Adrenal gland (tissue), 9 donors: ENCODE measurements at regions not wholly inside any gene's neighbourhood (a gene's known extent, or its start where the extent isn't known, plus 50 kb on each side); places are given as distances from the start of the nearest gene placed in this dataset.

Source experiments
- DNase-seq, 7 donors: peaks; one replicate each; pipeline ENCODE4 v3.0.0-alpha.2; 2019 to 2020
- H3K27ac ChIP-seq, 5 donors: fragments of 200-600 bp; sonication (generic) in 4 of 5; 1 replicate in 3 of 5; 2 replicates in 2 of 5; pipeline versions ENCODE4 v1.5.1 to v1.8.0; 2016 to 2020; ENCODE audit warnings: mild to moderate bottlenecking in 1 of 5
- H3K27me3 ChIP-seq: fragments of 200-600 bp; 2 replicates; pipeline ENCODE4 v1.8.0; 2021
- H3K36me3 ChIP-seq, 2 donors: fragments of 200-600 bp; replicated peaks in 1 of 2; 1 replicate in 1 of 2; 2 replicates in 1 of 2; pipeline versions ENCODE4 v1.5.1 to v1.8.0; 2018 to 2022
- H3K4me1 ChIP-seq, 2 donors: fragments of 200-600 bp; replicated peaks in 1 of 2; 1 replicate in 1 of 2; 2 replicates in 1 of 2; pipeline versions ENCODE4 v1.5.1 to v1.8.0; 2018 to 2021
- H3K4me3 ChIP-seq, 4 donors: fragments of 200-600 bp; sonication (generic) in 3 of 4; one replicate each; pipeline ENCODE4 v1.5.1; 2016 to 2018
- H3K9me3 ChIP-seq, 3 donors: fragments of 200-600 bp; sonication (generic) in 1 of 3; replicated peaks in 1 of 3; 1 replicate in 2 of 3; 2 replicates in 1 of 3; pipeline versions ENCODE4 v1.5.1 to v1.8.0; 2016 to 2021
- POLR2A ChIP-seq, 2 donors: fragments of 450-650 bp; IDR thresholded peaks; one replicate each; pipeline ENCODE4 v1.6.1; 2017; ENCODE audit warnings: antibody characterized with exemption in 2 of 2, mild to moderate bottlenecking in 2 of 2, moderate library complexity in 1 of 2
- WGBS, 4 donors: extraction: QIAGEN DNeasy Blood & Tissue Kit in 2 of 4; methylation state at CpG; one replicate each; pipeline versions ENCODE4 v1.1.5 to v1.1.7; 2013 to 2017; 5-methylcytosine and 5-hydroxymethylcytosine counted together
- intact Hi-C, 2 donors: fragments of 100-400 bp; cut with DNase I; formaldehyde crosslinking; loops; one replicate each; pipeline versions ENCODE4 v1.14.1 to v1.15.0; 2022 to 2023
- TF ChIP-seq, protein P1 (sequence below), 6 experiments: fragments of 450-650 bp in 4 of 6; fragments of 200-600 bp in 2 of 6; sonication (generic) in 1 of 6; IDR thresholded peaks; 1 replicate in 5 of 6; 2 replicates in 1 of 6; pipeline versions ENCODE4 v1.5.1 to v1.8.0; 2016 to 2021; ENCODE audit warnings: antibody characterized with exemption in 6 of 6, mild to moderate bottlenecking in 2 of 6, moderate library complexity in 1 of 6
- donor health status: healthy with polysubstance abuse.
- donor health status: Bipolar disorder and iron deficiency.
- donor health status: DM: yes; HTN: yes; CAD: no.
- donor health status: DM: no; HTN: no; CAD: no.
- donor health status: DM: no; HTN: no; CAD: no.

DNA sequence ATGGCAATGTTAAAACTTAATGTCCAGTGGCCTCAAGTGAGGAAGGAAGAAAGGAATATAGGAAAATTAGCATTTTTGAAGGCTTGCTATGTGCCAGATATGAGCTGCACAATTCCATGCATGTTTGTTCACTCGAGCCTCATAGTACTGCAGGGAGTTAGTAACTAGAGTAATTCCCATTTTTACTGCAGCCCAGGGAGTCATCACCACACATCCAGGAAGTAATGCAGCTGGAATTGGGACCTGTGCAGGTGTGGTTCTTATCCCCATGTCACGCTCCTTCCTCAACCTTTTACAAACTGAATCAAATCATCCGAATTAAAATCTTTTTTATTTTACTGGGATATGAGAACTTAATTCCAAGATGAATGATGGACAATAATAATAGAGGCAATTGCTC lies 149.5 kb upstream of the MAFB start:
- no peaks in the 10 kb centered on the region for H3K36me3 ChIP-seq
- 65 to 77% (median 70%) methylated on average over 3 of the region's 3 CpGs for WGBS, 4 donors
- peaks cover 4% of the 10 kb centered on the region for H3K27me3 ChIP-seq
- H3K27ac ChIP-seq = no peak overlapping the region
- DNase-seq = no peak
- TF ChIP-seq, protein P1, sequence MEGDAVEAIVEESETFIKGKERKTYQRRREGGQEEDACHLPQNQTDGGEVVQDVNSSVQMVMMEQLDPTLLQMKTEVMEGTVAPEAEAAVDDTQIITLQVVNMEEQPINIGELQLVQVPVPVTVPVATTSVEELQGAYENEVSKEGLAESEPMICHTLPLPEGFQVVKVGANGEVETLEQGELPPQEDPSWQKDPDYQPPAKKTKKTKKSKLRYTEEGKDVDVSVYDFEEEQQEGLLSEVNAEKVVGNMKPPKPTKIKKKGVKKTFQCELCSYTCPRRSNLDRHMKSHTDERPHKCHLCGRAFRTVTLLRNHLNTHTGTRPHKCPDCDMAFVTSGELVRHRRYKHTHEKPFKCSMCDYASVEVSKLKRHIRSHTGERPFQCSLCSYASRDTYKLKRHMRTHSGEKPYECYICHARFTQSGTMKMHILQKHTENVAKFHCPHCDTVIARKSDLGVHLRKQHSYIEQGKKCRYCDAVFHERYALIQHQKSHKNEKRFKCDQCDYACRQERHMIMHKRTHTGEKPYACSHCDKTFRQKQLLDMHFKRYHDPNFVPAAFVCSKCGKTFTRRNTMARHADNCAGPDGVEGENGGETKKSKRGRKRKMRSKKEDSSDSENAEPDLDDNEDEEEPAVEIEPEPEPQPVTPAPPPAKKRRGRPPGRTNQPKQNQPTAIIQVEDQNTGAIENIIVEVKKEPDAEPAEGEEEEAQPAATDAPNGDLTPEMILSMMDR (IDR thresholded peaks at IDR 0.05) = no peak
- TF ChIP-seq POLR2A (IDR thresholded peaks at IDR 0.05) = no peak
- H3K9me3 ChIP-seq = no peaks in the 10 kb centered on the region
- H3K4me1 ChIP-seq = no peaks in the 10 kb centered on the region
- intact Hi-C loops = no loop called here
- no peak overlapping the region for H3K4me3 ChIP-seq

DNA sequence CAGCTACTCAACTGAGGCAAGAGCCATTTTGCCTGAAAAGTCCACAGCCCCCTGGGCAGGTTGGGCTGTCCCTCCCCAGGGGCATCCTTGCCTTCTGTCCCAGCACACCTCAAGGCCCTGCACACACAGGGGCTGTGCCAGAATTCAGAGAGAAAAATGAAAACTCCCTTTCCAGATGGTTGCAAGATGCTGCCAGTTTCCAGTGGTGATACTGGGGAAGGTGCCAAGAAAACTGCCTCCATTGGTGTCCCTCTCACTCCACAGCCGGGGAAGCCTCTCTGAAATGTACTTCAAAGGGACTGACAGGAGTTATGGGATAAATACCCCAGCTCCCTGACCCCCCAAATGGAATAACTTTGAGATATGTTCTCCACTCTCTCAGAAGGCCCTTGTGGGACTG lies 154.2 kb upstream of the MAFB start:
- Histone ChIP-seq H3K36me3 (no peaks in the 10 kb centered on the region), H3K4me1 (no peaks in the 10 kb centered on the region), H3K27me3 (no peaks in the 10 kb centered on the region), H3K27ac (no peak overlapping the region), H3K4me3 (no peak overlapping the region), H3K9me3 (no peaks in the 10 kb centered on the region)
- WGBS, 4 donors = 17 to 58% (median 30%) methylated on average over 1 of the region's 1 CpG
- no peak for TF ChIP-seq POLR2A (IDR thresholded peaks at IDR 0.05)
- TF ChIP-seq, protein P1 (IDR thresholded peaks at IDR 0.05) = no peak
- no peak for DNase-seq
- intact Hi-C loops = no loop called here

DNA sequence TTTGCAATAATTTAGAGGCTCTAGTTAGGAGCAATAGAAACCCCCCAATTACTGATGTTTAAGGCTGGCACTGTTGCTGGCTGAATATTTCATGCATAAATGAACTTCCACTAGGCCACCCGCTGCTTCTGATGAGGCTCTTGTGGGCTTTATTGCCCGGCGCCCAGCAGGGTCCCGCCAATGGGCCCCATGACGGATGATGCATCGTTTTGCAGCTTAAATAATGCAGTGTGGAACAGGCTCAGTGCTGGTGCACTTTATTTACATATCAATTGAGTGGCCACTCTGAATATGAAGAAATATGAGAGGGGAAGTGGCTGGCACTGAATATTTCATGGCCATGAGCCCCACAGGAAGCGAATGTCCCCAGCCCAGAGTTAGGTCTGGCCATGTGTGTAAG lies 155.3 kb upstream of the MAFB start:
- Histone ChIP-seq H3K9me3 (no peaks in the 10 kb centered on the region), H3K4me3 (no peak overlapping the region), H3K27me3 (no peaks in the 10 kb centered on the region), H3K36me3 (no peaks in the 10 kb centered on the region), H3K27ac (no peak overlapping the region), H3K4me1 (no peaks in the 10 kb centered on the region)
- intact Hi-C loops = no loop called here
- WGBS, 4 donors = 70 to 76% (median 75%) methylated on average over 6 to 7 of the region's 7 CpGs
- DNase-seq = no peak
- TF ChIP-seq, protein P1 (IDR thresholded peaks at IDR 0.05) = no peak
- no peak for TF ChIP-seq POLR2A (IDR thresholded peaks at IDR 0.05)

- H3K4me1 ChIP-seq = no peaks in the 10 kb centered on the region
- intact Hi-C loops = no loop called here
- no peaks in the 10 kb centered on the region for H3K27me3 ChIP-seq
- TF ChIP-seq, protein P1 (IDR thresholded peaks at IDR 0.05) = no peak
- no peak for TF ChIP-seq POLR2A (IDR thresholded peaks at IDR 0.05)
- no peaks in the 10 kb centered on the region for H3K9me3 ChIP-seq
- H3K36me3 ChIP-seq = no peaks in the 10 kb centered on the region
- WGBS, 4 donors = 75 to 83% (median 78%) methylated on average over 11 of the region's 11 CpGs
- H3K27ac ChIP-seq = no peak overlapping the region
- H3K4me3 ChIP-seq = no peak overlapping the region
- no peak for DNase-seq
Measured at GRCh38 chr20:40848096-40848495, 159.1 kb upstream of the MAFB start.
